Kidney glomerular epithelial cell (primary cell): ENCODE measurements at regions not wholly inside any gene's neighbourhood (a gene's known extent, or its start where the extent isn't known, plus 50 kb on each side); places are given as distances from the start of the nearest gene placed in this dataset.
"Not testable (repeated sequence)": the region's sequence is repeated elsewhere in the genome, so short reads cannot be mapped to it uniquely, and the experiment has no call there.

Experiments used
- DNase-seq: peaks from one replicate; lab custom pipeline; 2025; lab: John Stamatoyannopoulos, UW

DNA sequence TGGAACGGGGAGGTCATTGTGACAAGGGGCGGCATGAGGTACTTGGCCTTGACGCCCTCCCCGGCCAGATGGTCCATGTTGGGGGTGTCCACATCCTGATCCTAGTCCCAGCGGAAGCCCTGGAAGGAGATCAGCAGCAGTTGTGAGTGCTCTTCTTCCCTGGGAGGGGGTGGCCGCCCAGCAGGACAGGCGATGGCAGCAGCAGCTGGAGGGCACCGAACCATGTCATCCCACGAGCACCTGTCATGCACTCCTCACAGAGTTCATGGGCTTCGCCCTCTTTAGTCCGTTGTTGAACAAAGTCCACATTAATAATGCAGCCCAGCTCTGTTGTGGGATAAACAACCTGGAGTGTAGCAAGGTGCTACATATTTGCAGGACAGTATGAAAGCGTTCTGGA is 130.7 kb downstream of the UNC93B1 start:
- DNase-seq: not testable (repeated sequence)

DNA sequence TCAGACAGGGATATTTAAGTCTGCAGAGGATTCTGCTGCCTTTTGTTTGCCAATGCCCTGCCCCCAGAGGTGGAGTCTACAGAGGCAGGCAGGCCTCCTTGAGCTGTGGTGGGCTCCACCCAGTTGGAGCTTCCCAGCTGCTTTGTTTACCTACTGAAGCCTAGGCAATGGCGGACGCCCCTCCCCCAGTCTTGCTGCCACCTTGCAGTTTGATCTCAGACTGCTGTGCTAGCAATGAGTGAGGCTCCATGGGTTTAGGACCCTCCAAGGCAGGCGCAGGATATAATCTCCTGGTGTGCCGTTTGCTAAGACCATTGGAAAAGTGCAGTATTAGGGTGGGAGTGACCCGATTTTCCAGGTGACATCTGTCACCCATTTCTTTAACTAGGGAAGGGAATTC is 132.7 kb downstream of the UNC93B1 start:
- not testable (repeated sequence) for DNase-seq

DNA sequence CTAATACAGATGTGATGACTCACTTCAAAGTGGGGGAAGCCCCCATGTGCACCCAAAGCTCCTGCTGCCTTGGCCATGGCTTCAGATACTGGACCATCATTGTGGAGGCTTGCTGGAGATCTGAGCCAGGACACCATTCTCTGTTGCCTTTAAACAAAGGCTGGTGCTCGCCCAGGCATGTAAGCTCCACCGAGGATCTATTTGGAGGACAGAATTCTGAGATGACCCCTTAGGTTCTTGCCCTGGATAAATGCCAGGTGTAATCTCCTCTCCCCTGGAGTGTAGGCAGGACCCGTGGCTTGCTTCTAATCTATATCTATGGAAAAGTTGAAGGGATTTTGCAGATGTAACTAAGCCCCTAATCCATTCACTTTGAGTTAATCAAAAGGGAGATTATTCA is 141.0 kb downstream of the UNC93B1 start:
- DNase-seq: not testable (repeated sequence)

DNA sequence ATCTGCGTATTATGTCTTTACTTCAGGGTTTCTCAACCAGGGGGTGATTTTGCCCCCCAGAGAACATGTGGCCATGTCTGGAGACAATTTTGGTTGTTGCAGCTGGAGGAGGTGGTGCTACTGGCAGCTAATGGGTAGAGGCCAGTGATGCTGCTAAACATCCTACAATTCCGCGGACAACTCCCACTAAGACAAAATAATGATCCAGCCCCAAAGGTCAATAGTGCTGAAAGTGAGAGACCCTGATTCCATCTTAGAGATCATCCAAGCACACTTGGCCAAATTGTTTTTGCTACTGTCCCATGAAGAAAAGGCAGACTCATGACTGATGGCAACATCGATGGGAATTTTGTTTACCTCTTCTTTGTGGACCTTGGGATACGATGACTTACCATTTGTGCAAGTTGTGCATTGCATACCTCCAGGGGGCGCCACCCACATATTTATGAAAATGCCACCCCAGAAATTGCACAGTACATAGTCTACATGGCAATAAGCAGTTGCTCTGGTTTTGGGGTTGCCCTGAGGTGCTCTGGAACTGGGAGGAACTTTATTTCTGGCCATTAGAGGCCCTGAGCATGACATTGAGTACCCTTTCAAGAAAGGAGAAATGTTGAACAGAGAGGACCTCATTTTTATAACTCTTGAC is 144.3 kb downstream of the UNC93B1 start:
- DNase-seq: not testable (repeated sequence)

DNA sequence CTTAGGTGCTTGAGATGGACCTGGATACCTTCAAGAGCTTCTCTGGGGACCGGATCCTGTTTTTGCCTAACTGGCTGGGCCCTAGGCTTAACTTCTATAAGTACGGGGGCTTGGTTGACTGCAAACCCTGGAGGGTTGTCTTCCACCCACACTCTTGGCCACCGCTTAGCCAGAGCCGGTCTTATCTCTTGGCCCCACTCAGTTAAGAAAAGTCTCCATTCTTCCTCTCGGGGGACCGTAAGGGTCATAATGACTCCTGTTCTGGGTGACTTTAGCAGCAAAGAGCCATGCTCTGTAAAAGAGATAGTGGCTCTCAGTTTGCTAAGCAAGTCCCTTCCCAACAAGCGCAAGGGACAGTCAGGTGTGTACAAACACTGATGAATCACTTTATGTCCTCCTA is 153.2 kb downstream of the UNC93B1 start:
- not testable (repeated sequence) for DNase-seq

DNA sequence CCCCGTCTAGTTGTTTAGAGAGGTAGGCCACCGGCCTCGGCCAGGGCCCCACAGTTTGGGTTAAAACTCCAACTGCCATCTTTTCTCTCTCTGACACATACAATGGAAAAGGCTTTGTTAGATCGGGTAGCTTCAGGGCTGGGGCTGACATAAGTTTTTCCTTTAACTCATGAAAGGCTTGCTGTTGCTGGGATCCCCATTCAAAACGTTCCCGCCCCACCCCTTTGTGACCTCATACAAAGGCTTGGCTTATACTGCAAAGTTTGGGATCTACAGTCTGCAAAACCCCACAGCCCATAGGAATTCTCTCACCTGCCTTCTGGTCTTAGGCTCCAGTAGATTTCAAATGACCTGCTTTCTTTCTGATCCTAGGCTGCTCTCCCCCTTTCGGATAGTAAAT is 154.1 kb downstream of the UNC93B1 start:
- not testable (repeated sequence) for DNase-seq

DNA sequence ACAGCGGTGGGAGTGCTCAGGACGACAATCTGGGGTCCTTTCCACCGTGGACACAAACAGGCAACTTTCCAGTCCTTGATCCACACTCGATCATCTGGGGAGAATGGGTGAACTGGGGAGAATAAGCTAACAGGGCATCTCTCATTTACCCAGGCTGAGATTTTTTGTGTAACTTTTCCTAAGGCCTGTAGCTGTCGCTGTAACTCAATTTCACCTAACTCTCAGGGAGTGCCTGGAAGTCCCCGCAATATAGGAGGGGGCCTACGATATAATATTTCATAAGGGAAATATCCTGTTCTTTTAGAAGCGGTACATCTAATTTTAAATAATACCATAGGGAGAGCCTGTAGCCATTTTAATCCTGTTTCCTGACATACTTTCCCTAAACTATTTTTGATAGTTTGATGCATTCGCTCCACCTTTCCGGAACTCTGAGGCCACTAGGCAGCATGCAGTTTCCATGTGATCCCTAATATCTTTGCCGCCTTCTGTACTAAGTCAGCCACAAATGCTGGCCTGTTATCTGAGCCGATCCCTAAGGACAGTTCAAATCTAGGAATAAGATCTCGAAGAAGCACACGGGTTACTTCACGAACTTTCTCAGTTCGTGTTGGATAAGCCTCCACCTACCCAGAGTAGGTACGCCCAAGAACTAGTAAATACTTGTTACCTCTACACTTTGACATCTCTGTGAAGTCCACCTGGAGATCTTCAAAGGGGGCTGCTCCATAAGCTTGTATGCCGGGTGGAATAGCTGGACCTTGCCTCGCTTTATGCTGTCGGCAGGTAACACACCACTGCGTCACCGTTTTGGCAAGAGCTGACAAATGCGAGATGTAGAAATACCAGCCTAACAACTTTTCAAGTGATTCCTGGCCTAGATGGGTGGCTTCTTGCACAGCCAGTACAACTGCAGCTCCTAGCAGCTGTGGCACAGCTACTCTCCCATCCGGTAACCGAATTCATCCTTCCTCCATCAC is 155.7 kb downstream of the UNC93B1 start:
- DNase-seq: not testable (repeated sequence)

DNA sequence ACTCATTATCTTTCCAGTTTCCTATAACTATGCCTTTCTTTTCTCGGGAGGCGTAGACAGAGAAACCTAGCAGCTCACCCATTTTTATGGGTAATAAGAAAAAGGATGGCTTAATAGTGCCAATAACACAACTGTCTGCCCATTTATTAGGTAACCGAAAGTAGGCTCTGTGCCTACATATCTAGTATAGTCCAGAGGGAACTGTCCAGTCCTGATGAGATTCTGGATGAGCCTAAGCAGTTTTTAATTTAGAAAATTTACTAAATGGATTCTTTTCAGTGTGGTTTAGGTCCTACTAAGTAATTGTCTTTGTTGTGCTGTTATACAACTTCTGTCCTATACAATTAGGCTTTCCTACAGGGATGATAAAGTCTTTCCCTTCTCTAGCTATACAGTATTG is 157.6 kb downstream of the UNC93B1 start:
- not testable (repeated sequence) for DNase-seq

DNA sequence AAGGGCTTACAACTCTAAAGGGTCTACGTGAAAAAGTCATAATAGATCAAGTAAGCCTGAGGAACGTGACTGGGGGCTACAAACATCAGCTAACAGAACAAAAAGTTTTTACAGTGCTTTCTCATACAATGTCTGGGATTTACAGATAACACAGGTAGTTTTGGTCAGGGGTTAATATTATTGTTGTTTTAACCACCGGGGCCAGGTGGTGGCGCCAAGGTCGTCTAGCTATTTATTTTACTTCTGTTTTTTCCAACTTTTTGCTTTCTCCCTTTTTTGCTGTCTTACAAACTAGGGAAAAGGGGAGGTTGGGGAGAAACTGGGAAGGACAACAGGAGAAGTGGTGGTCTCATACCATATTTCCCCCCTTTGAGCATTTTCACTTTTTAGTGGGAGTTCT is 158.6 kb downstream of the UNC93B1 start:
- DNase-seq: not testable (repeated sequence)

DNA sequence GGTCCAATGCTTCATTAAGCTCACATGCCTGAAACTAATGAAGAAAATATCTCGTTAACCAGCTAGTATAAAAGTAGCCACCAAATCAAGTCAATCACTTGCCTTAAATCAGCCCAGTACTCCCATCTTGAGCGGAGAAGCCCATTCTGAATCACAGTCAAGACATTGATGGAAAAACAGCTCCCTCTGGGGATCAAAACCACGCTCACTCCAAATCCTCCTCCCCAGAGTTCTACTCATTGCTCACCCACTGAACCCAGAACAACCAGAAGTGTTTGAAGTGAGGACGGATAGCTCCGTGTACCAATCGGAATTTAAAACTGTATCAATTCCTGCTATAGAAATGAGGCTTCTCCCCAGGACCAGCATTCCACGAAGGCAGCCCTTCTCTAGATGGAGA is 163.3 kb downstream of the UNC93B1 start:
- not testable (repeated sequence) for DNase-seq

DNA sequence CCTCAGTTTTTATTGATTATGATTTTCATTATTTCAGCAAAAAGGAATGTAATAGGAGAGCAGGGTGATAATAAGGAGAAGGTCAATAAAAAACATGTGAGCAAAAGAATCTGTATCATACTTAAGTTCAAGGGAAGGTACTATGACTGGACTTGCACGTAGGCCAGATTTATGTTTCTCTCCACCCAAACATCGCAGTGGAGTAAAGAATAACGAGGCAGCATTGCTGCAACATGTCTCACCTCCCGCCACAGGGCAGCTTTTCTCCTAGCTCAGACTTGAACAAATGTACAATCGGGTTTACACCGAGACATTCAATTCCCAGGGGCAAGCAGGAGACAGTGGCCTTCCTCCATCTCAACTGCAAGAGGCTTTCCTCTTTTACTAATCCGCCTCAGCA is 155.7 kb upstream of the ALDH3B2 start:
- not testable (repeated sequence) for DNase-seq

DNA sequence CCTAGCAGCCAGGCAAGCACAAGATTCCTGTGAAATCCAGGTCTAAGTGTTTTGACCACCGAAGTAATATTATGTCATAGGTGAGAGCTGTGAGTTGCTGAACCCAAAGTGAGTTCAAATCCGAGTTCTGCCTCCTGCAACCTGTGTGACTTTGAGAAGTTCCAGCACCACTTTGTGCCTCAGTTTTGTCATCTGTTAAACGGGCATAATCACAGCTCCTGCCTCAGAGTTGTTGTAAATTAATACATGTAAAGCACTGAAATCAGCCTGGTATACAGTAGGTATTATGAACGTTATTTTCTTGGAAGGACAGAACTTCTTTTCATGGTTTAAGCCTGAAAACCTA is 152.5 kb upstream of the ALDH3B2 start:
- DNase-seq: not testable (repeated sequence)

DNA sequence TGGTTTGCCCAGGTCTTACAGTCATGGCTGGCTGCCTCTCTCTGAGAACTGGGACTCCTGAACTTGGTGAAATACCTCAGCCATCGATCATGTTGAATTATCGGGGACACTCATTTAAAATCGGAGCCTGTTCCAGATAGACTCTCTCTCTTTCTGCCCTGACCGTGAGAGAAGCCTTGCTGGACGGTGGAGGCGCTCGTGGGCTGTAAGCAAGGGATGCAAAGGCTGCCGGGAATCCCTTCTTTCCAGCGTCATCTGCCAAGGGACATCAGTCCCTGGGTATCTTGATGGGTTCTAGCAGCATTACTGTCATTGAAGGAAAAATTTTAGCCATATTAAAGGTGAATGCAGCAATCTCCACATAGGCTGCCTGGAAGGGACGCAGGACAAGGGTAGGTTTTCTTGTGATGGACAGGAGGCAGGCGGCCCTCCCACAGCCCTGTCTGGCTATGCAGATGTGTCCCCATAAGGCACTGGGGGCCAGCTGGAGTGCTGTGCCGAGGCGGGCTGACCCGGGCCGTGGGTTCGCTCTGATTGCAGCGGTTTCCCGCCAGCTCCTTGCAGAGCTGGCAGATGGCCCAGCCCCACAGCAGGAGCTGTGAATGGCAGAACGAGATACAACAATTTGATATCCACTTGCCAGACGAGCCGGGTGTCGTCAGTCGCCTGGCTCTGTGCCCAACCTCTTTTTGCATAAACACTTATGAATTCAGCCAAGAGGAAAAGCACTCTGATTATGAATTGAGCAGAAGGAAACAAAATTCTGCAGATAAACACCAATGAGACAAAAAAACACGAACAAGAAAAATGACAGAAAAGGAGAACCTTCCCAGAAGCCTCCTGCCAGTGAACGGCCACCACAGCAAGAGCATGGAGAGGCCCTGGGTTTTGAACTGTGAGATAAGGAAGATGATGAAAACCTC is 151.9 kb upstream of the ALDH3B2 start:
- not testable (repeated sequence) for DNase-seq

DNA sequence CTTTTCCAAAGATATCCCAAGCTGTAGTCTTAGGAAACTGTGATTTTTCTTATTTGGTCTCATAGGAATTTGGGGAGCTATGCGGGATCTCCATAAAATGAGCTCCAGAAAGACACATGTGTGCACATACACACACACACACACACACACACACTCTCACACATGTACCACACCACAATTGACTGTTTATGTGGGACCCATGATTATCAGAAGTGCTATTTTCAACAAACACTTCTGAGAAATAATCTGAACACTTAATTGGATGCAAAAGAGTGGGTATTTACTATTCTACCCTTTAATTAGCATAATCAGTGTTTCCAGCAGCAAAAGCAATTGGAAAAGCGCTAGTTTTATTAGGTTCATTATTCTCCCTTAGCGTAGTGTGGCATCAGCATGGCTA is 150.4 kb upstream of the ALDH3B2 start:
- DNase-seq: not testable (repeated sequence)

DNA sequence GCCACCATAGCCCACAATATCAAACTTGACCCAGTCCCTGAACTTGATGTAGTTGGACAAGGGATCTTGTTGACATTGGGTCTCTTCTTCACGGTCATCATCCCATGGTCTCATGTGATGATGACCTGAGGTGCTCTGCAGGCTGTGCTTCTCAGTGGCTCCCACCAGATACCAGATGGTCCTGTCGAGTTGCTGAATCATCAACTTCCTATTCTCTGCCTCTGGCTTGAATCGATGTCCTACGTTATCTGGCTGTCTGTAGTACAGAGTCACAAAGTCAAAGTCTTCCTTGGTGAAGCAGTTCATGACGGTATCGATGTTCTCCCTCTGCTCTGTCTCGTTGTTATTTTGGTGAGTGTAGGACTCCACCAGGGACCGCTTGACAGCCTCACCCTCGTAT is 145.7 kb upstream of the ALDH3B2 start:
- no peak for DNase-seq

DNA sequence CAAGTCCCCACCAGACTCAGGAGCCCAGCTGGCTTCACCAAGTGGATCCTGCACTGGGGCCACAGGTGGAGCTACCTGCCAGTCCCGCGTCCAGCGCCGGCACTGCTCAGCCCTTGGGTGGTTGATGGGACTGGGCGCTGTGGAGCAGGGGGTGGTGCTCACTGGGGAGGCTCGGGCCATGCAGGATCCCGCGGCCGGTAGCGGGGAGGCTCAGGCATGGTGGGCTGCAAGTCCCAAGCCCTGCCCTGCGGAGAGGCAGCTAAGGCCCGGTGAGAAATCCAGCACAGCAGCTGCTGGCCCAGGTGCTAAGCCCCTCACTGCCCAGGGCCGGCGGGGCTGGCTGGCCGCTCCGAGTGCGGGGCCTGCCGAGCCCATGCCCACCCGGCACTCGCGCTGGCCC is 143.1 kb upstream of the ALDH3B2 start:
- not testable (repeated sequence) for DNase-seq

DNA sequence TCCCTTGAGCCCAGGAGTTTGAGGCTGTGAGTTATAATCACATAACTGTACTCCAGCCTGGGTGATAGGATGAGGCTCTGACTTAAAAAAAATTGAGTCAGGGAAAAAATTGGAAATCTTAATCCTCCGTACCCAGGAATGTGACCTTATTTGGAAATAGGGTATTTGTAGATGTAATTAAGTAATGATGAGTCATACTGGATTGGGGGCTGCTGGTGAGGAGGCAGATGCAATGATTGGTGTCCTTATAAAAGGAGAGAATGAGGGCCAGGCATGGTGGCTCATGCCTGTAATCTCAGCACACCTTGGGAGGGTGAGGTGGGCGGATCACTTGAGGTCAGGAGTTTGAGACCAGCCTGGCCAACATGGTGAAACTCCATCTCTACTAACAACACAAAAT is 134.9 kb upstream of the ALDH3B2 start:
- not testable (repeated sequence) for DNase-seq

DNA sequence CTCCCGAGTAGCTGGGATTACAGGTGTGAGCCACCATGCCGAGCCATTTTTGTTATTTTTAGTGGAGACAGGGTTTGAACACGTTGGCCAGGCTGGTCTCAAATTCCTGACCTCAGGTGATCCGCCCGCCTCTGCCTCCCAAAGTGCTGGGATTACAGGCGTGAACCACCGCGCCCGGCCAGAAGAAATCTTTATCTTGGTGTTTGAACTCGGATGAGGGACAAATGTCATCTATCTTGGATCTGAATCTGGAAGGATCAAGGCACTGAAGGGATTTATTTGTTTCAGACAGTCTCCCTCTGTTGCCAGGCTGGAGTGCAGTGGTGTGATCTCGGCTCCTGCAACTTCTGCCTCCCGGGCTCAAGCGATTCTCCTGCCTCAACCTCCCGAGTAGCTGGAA is 133.5 kb upstream of the ALDH3B2 start:
- not testable (repeated sequence) for DNase-seq

DNA sequence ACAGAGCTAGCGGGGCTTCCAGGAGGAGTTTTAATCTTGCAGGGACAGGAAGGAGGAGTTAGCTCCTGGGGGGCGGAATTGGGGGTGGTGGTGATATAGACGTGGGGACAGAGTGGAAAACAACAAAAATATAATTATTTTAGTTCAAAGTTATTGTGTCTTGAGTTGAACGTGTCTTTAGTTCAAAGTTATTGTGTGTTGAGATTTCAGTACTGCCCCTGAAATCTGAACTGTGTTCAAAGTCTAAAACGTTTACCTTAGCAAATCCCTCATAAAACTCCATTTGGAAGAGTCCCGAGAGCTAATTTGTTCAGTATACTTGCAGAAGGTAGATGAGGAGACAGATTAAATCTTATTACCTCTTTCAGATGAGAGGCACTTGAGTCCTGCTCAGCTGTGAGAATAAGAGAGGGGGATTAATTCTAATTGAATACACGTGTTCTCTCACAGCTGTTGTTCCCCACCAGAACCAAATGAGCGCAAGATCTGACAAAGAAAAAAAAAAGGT is 132.4 kb upstream of the ALDH3B2 start:
- DNase-seq: not testable (repeated sequence)

DNA sequence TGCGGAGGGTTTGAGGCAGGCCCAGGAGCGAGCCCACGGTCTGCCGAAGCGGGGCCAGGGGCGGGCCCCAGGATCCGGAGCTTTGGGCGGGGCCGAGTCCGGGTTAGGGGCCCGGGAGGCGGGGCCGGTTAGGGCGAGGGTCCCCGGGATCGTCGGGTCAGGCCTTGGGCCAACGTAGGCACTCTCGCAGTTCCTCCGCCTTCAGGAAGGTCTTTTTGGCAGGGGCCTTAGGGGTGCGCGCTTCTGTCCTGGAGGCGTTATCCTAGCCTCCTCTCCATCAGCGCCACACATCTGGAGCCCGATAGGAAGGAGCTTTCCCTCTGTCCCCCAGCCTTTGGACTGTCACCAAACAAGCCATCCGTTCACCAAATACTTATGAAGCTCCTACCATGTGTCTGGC is 131.8 kb upstream of the ALDH3B2 start:
- not testable (repeated sequence) for DNase-seq

DNA sequence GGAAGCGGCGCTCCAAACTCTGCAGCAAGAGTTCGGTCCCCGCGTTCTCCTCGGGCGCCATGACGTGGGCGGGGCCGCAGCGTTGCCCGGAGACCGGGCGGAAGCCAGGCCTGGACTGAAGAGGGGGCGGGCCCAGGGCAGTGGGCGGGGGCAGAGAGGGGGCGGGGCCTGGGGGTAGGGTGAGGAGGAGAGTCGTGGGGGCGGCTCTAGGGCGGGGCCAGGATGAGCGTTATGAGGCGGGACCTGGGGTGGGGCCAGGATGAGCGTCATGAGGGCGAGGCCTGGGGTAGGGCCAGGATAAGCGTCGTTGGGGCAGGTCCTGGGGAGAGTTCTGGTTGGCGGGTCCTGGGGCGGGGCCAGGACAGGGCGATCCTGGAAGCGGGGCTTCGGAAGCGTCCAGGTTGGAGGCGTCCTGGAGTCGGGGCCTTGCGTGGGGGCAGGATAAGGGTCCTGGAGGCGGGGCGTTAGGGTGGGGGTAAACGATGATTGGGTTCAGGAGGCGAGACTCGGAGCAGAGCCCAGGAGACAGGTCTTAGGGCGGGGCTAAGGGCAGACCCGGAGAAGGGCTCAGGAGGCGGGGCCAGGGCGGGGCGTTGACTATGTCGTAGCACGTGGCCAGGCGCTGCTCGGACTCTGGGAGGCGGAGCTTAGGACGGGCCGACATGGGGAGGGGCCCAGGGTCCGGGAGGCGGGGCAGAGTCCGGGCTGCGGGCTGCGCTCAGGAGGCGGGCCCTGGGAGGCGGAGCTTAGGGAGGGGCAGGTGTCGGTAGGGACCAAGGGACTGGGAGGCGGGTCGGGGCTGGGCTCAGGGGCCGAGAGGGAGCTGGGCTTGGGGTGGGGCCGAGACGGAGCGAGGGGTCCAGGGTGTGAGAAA is 131.1 kb upstream of the ALDH3B2 start:
- DNase-seq: peak; percentile 99
